ENCODE measurements at regions not wholly inside any gene's neighbourhood (a gene's known extent, or its start where the extent isn't known, plus 50 kb on each side); places are given as distances from the start of the nearest gene placed in this dataset.
A peak's percentile ranks its signal among the peaks of the same experiment; 100 is the strongest.
"Not testable (repeated sequence)": the region's sequence is repeated elsewhere in the genome, so short reads cannot be mapped to it uniquely, and the experiment has no call there.

DNA sequence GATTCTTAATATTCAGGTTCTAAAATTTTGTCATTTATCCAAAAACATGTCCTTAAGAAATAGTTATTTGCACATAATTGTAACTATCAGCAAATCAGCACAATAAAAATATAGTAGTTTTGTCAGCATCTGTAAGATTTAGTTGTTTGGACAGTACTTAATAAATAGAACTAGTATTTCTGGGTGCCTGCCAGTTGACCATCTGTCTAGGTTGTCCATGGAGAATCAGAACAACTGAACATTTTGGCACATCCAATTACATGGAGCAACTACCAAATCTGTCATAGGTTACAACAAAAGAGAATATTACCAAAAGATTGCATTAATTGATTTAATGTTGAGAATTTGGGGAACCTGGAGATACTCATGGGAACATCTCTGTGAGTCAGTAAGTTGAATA, 305.5 kb upstream of the TACR3 start:
- DNase-seq, result no peak
- in situ Hi-C loops (cut with MboI; ENCODE audit: low pct_unique_long_range_greater_than_20kb, low sequenced_read_pairs), result no loop called here

DNA sequence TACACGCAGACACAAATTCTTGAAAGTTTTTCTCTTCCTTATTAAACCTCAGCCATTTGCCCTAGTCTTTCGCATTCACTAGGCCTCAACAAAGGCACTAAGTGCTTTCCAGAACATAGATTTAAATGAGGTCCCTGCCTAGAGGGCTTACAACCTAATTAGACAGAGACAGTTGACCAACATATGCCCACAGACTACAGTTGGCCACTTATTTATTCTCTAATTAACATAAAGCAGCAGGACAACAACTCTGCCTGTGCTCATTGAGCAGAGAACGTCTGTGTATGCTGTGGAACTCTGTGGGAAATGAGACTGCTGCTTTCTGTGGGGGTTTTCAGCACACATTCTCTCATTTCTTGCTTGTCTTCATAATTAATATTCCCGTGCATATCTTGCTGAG, 303.0 kb upstream of the TACR3 start:
- no peak for DNase-seq
- in situ Hi-C loops (cut with MboI; ENCODE audit: low pct_unique_long_range_greater_than_20kb, low sequenced_read_pairs), result no loop called here

- no peak for DNase-seq
- in situ Hi-C loops (cut with MboI; ENCODE audit: low pct_unique_long_range_greater_than_20kb, low sequenced_read_pairs), result no loop called here
Observed at GRCh38 chr4:104022226-104022625, 302.4 kb upstream of the TACR3 start.

- DNase-seq, result no peak
- in situ Hi-C loops (cut with MboI; ENCODE audit: low pct_unique_long_range_greater_than_20kb, low sequenced_read_pairs), result no loop called here
Observed at GRCh38 chr4:104020641-104021040, 300.9 kb upstream of the TACR3 start.

DNA sequence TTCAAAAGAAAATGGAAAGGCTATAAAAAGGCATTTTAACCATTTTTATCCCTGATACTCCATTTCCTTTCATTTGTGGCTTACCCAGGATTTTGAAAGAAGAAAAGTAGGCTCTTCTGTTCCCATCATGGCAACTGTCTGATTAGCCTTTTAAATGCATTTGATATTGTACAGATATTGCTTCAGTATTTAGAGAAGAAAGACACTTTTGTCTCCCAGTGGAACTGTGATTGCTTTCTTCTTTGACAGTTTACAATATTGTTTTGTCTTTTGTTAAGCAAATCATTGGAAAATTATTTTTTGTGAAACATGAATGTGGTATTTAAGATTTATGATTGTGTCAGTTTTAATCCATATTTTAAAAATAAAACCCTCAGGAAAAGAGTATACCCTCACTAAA, 297.4 kb upstream of the TACR3 start:
- no peak for DNase-seq
- in situ Hi-C loops (cut with MboI; ENCODE audit: low pct_unique_long_range_greater_than_20kb, low sequenced_read_pairs), result no loop called here

DNA sequence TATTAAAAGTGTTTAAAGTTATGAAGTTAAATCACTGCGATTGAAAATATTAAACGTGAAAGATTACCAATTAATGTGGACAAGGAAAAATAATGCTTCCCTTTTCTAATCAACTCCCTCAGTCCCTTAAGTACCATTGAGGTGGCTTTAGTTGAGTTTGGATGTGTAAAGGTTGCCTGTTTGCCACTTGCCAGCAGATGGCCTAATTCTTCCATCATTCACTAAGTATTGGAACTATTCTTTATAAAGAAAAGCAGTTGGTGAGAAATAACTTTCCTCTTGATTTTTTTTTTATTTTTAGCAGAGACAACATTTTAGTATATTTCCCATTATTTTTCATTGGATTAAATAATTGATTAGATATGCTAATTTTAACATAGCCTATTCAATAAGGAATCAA, 295.9 kb upstream of the TACR3 start:
- DNase-seq, result peak; percentile 12
- in situ Hi-C loops (cut with MboI; ENCODE audit: low pct_unique_long_range_greater_than_20kb, low sequenced_read_pairs), result no loop called here

DNA sequence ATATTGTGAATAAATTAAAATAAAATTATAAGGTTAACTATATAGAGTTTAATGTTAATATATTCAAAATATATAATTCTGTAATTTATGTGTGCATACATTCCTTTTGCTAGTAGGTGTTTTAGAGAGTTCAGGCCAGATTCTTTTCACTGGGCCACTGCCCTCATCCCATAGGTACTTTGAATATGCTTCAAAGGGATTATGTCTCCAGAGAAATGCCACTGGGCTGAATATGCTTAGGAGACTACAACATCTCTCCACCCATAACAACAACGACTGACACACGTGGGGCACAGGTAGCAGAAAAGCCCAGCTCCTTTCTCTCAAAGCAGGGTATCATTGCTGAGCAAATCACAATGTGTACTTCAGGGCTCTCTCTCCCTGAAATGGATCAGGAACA, 290.9 kb upstream of the TACR3 start:
- in situ Hi-C loops (cut with MboI; ENCODE audit: low pct_unique_long_range_greater_than_20kb, low sequenced_read_pairs), result no loop called here
- DNase-seq, result no peak

- in situ Hi-C loops (cut with MboI; ENCODE audit: low pct_unique_long_range_greater_than_20kb, low sequenced_read_pairs); DNase-seq: not testable (repeated sequence)
Observed at GRCh38 chr4:104002318-104002717, 282.5 kb upstream of the TACR3 start.

GRCh38 chr4:103998756-103999155, 279.0 kb upstream of the TACR3 start:
- in situ Hi-C loops (cut with MboI; ENCODE audit: low pct_unique_long_range_greater_than_20kb, low sequenced_read_pairs), result no loop called here
- DNase-seq, result no peak

DNA sequence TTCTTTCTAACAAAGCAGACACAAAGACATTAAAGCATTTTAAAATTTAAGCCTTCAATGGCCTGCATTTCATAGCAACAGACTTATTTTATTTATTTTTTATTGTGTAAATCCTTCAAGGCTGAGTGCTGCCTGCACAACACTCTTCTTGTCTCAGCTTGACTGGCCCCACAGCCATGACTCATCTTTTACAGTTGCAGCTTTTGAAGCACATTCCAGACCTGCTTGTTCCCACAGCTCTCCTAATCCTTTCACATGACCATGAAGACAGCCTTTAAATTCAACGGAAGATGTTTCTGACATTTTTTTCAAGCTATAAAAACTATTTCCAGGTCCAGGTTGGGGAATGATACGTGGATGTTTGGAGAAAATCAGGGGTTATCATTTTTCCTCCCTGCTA, 276.9 kb upstream of the TACR3 start:
- in situ Hi-C loops (cut with MboI; ENCODE audit: low pct_unique_long_range_greater_than_20kb, low sequenced_read_pairs), result no loop called here
- DNase-seq, result no peak

DNA sequence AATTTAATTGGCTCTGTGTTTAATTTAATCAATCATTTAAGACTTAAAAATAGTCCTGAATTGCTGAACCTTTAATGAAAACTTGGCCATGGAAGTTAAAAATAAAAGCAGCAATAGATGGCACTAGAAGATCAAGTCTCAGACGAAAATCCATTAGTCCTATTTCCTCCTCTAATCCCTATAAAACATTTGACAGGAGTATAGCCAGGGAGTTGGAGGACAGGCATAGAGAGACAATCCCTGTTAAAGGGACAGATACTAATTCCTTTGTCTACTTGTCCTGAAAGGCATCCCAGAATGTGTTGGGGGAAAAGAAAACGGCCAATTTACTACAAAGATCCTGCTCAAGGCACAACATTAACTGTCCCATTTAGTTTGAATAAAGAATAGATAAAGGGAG, 276.3 kb upstream of the TACR3 start:
- in situ Hi-C loops (cut with MboI; ENCODE audit: low pct_unique_long_range_greater_than_20kb, low sequenced_read_pairs), result no loop called here
- no peak for DNase-seq

DNA sequence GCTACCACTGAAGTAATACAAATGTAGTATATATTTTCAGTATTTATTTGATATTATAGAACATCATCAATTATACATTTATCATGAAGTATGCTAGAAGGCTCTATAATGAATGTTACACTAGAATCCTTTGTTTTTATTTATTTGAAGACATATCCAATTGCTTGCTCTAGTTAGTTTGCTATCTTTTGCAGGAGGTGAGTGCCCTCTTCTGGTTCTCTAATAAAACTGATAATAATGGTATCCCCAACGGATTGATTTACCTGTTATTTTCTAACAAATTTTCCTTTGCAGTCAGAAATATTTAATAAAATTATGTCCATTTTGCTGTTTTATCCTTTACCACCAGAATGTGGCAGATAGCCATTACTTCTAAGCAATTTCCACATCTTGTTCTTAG, 274.3 kb upstream of the TACR3 start:
- no peak for DNase-seq
- in situ Hi-C loops (cut with MboI; ENCODE audit: low pct_unique_long_range_greater_than_20kb, low sequenced_read_pairs), result no loop called here

- in situ Hi-C loops (cut with MboI; ENCODE audit: low pct_unique_long_range_greater_than_20kb, low sequenced_read_pairs), result no loop called here
- DNase-seq, result no peak
Observed at GRCh38 chr4:103982454-103982853, 262.7 kb upstream of the TACR3 start.

DNA sequence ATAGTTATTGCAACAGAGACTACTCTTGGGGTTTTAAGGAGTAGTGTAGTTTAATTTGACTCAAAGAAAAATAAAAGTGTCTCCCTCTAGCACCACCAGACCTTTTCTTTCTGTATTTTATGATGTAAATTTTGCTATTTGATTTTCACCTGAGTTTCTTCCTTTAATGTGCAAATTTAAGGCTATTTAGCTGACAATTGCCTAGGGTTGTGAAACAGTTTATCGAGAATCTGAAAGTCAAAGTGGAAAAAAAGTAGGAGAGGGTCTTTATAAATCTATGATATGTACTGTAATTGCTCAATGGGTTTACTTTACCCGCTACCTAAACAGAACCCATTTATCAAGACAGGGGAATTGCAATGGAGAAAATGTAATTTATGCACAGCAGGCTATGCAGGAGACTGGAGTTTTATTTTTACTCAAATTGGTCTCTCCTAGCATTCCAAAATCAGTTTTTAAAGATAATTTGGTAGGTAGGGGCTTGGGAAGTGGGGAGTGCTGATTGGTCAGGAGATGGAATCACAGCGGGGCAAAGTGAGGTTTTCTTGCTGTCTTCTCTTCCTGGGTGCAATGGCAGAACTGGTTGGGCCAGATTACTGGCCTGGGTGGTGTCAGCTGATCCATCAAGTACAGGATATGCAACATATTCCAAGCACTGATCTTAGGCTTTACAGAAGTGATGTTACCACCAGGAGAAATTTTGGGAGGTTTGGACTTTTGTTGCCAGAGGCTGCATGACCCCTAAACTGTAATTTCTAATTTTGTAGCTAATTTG, 228.6 kb upstream of the TACR3 start:
- in situ Hi-C loops (cut with MboI; ENCODE audit: low pct_unique_long_range_greater_than_20kb, low sequenced_read_pairs), result no loop called here
- DNase-seq, result no peak

- no peak for DNase-seq
- in situ Hi-C loops (cut with MboI; ENCODE audit: low pct_unique_long_range_greater_than_20kb, low sequenced_read_pairs), result no loop called here
Observed at GRCh38 chr4:103947617-103948016, 227.8 kb upstream of the TACR3 start.

- in situ Hi-C loops (cut with MboI; ENCODE audit: low pct_unique_long_range_greater_than_20kb, low sequenced_read_pairs); DNase-seq: not testable (repeated sequence)
Observed at GRCh38 chr4:103946621-103947268, 227.0 kb upstream of the TACR3 start.

DNA sequence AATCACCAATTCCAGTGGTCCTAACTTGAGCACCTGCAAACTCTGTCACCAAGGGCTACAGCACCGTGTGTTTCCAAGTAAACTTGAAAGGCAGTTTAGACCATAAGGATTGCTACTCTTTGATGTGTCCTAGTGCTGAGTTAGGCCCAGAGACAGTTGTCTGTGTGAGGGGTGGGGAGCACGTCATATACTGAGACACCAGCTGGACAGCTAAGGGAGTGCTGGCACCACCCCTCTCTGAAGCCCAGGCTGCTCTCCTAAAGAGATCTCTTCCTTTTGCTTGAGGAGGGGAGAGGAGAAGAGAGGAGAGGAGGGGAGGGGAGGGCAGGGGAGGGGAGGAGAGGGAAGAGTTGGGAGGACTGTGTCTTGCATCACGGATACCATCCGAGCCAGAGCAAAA, 218.7 kb upstream of the TACR3 start:
- in situ Hi-C loops (cut with MboI; ENCODE audit: low pct_unique_long_range_greater_than_20kb, low sequenced_read_pairs), result no loop called here
- no peak for DNase-seq

DNA sequence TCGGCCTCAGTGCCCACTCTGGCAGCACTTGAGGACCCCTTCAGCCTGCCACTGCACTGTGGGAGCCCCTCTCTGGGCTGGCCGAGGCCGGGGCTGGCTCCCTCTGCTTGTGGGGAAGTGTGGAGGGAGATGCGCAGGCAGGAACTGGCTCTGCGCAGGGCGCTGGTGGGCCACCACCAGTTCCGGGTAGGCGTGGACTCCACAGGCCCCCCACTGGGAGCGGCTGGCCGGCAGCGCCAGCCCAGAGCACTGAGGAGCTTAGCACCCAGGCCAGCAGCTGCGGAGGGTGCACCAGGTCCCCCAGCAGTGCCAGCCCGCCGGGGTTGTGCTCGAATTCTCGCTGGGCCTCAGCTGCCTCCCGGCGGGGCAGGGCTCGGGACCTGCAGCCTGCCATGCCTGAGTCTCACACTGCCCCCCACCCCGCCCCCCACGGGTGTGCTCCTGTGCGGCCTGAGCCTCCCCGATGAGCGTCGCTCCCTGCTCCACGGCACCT, 216.9 kb upstream of the TACR3 start:
- DNase-seq, result no peak
- in situ Hi-C loops (cut with MboI; ENCODE audit: low pct_unique_long_range_greater_than_20kb, low sequenced_read_pairs), result no loop called here

GRCh38 chr4:103934178-103934789, 214.5 kb upstream of the TACR3 start:
- in situ Hi-C loops (cut with MboI; ENCODE audit: low pct_unique_long_range_greater_than_20kb, low sequenced_read_pairs), result no loop called here
- peak; percentile 39 for DNase-seq

GRCh38 chr4:103928370-103928769, 208.6 kb upstream of the TACR3 start:
- DNase-seq, result no peak
- in situ Hi-C loops (cut with MboI; ENCODE audit: low pct_unique_long_range_greater_than_20kb, low sequenced_read_pairs), result no loop called here
